OCI-LY1 (cell line): ENCODE measurements at regions not wholly inside any gene's neighbourhood (a gene's known extent, or its start where the extent isn't known, plus 50 kb on each side); places are given as distances from the start of the nearest gene placed in this dataset.

Experiments used
- EZH2 ChIP-seq: fragments of 200-600 bp; sonication (generic), shearing (Covaris generic); IDR thresholded peaks from 2 replicates; pipeline ENCODE4 v1.8.0; 2017; ENCODE audit warnings: borderline replicate concordance, mixed run types, mild to moderate bottlenecking, antibody characterized with exemption, low read length, moderate library complexity, mixed read lengths
- TF ChIP-seq, protein P1 (sequence below): fragments of 200-600 bp; sonication (generic), shearing (Covaris generic); IDR thresholded peaks from 2 replicates; pipeline ENCODE4 v1.5.1; 2017; ENCODE audit warnings: mild to moderate bottlenecking, antibody characterized with exemption, low read length, moderate library complexity, mixed read lengths

DNA sequence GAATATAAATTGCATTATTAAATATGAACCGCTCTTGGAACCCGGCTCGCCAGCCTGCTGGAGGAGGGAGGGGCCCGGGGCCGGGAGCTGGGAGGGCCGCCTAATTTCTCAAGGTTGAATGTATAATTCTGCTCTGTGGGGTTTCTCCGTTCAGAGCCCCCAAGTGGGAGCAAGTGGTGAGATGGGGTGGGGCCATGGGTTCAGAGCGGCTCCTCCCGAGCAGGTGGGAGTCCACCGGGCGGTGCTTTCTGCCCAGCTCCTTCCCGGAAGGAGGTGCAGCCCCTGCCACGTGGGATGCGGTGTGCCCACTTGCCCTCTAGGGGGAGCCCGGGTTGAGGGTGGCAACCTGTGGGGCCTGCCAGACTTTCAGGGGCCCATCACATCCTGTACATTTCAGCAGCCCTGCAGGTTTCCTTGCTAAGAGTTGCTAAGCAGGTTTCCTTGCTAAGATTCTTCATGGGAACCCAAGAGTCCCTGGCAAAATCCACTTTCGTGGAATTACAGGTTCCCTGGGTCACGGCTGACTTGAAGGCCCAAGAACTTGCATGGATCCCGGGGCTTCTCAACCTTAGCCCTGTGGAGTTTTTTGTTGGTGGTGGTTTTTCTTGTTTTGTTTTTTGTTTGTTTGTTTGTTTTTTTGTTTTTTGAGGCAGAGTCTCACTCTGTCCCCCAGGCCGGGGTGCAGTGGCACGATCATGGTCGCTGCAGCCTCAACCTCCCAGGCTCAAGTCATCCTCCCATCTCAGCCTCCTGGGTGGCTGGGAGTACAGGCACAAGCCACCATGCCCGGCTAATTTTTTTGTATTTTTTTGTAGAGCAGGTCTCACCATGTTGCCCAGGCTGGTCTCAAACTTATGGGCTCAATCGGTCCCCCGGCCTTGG, 196.7 kb upstream of the GSE1 start:
- TF ChIP-seq, protein P1, sequence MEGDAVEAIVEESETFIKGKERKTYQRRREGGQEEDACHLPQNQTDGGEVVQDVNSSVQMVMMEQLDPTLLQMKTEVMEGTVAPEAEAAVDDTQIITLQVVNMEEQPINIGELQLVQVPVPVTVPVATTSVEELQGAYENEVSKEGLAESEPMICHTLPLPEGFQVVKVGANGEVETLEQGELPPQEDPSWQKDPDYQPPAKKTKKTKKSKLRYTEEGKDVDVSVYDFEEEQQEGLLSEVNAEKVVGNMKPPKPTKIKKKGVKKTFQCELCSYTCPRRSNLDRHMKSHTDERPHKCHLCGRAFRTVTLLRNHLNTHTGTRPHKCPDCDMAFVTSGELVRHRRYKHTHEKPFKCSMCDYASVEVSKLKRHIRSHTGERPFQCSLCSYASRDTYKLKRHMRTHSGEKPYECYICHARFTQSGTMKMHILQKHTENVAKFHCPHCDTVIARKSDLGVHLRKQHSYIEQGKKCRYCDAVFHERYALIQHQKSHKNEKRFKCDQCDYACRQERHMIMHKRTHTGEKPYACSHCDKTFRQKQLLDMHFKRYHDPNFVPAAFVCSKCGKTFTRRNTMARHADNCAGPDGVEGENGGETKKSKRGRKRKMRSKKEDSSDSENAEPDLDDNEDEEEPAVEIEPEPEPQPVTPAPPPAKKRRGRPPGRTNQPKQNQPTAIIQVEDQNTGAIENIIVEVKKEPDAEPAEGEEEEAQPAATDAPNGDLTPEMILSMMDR = peak; percentile 94
- TF ChIP-seq EZH2 = no peak
